A549 (cell line): ENCODE measurements at regions not wholly inside any gene's neighbourhood (a gene's known extent, or its start where the extent isn't known, plus 50 kb on each side); places are given as distances from the start of the nearest gene placed in this dataset.

Experiments
- CHD2 ChIP-seq: fragments of 150-350 bp; IDR thresholded peaks from 2 replicates; pipeline ENCODE4 v1.6.1; 2014; ENCODE audit warnings: low read length; ENCODE audit not compliant: partially characterized antibody
- CTCF ChIP-seq: fragments of >200 bp; sonication (Bioruptor Twin); formaldehyde crosslinking; IDR thresholded peaks from 3 replicates; pipeline ENCODE4 v1.5.1; 2016
- E2F6 ChIP-seq: IDR thresholded peaks from 2 replicates; pipeline ENCODE4 v1.6.1; 2012; ENCODE audit warnings: low read depth, borderline replicate concordance
- ESRRA ChIP-seq: fragments of 150-350 bp; IDR thresholded peaks from 2 replicates; pipeline ENCODE4 v1.6.1; 2014; ENCODE audit warnings: mild to moderate bottlenecking, low read length, borderline replicate concordance
- JUNB ChIP-seq: fragments of >200 bp; sonication (Bioruptor Twin); formaldehyde crosslinking; IDR thresholded peaks from 2 replicates; pipeline ENCODE4 v1.6.1; 2016
- NR3C1 ChIP-seq: fragments of >200 bp; sonication (Bioruptor Twin); formaldehyde crosslinking; IDR thresholded peaks from 3 replicates; pipeline ENCODE4 v1.6.1; 2017
- POLR2A ChIP-seq: IDR thresholded peaks from 2 replicates; pipeline ENCODE4 v1.6.1; 2012; ENCODE audit warnings: mild to moderate bottlenecking, low read length
- RAD21 ChIP-seq, 2 experiments: fragments of >200 bp in 1 of 2; sonication (Bioruptor Twin) in 1 of 2; formaldehyde crosslinking in 1 of 2; IDR thresholded peaks in 1 of 2; conservative IDR thresholded peaks in 1 of 2; 2 replicates in 1 of 2; 3 replicates in 1 of 2; pipeline ENCODE4 v1.6.1; 2012 to 2018; ENCODE audit warnings: inconsistent platforms in 1 of 2
- REST ChIP-seq: fragments of 200-600 bp; sonication (generic); IDR thresholded peaks from 2 replicates; pipeline ENCODE4 v1.6.1; 2016; ENCODE audit warnings: antibody characterized with exemption, mild to moderate bottlenecking, moderate library complexity

GRCh38 chr12:97639702-97640101 lies 177.1 kb downstream of the RMST start:
- TF ChIP-seq POLR2A (no peak), CTCF (no peak), E2F6 (no peak), RAD21 (conservative IDR thresholded peaks at IDR 0.05 in 1 of 2, IDR thresholded peaks at IDR 0.05 in 1 of 2) (no peak), REST (no peak), NR3C1 (no peak), JUNB (no peak), ESRRA (no peak), CHD2 (no peak)
